GM21786 (cell line): ENCODE measurements at regions not wholly inside any gene's neighbourhood (a gene's known extent, or its start where the extent isn't known, plus 50 kb on each side); places are given as distances from the start of the nearest gene placed in this dataset.
"Not testable (repeated sequence)": the region's sequence is repeated elsewhere in the genome, so short reads cannot be mapped to it uniquely, and the experiment has no call there.

Experiments
- ATAC-seq: cut with Tn5 transposase; IDR thresholded peaks from one replicate; pipeline ENCODE4 v1.9.1; 2021; ENCODE audit not compliant: unreplicated experiment

DNA sequence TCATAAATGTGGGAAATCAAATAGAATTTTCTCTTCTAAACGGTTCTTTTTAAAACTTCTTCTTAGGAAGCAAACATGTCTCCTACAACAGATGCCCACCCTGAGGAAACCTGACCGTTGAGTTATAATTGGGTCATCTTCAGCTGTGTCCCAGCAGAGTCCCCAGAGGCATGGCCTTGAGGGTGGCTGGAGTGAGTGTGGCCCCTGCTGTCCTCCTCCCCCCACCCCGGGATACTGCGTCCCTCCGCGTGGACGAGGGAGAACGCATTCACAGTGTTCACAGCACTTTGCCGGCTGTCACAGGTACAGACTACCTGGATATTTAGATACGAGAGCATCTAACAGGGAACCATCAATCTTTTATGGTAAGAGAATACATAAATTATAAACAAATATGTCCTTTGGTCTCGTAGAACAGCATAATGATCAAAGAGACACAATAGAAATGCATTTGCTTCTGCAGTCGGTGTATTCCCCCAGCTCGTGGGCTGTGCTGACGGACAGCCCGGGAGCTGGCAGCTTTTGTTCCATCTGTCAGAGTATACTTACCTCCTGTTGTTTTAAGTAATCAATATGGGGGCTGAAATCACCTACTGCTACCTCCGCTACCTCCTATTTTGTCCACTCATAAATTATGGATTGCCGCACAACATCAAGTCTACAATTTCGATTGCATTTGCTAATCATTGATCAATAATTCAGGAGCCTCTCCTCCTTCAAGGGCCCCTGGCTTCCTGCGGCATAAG lies 214.7 kb downstream of the IRX2 start:
- no peak for ATAC-seq

DNA sequence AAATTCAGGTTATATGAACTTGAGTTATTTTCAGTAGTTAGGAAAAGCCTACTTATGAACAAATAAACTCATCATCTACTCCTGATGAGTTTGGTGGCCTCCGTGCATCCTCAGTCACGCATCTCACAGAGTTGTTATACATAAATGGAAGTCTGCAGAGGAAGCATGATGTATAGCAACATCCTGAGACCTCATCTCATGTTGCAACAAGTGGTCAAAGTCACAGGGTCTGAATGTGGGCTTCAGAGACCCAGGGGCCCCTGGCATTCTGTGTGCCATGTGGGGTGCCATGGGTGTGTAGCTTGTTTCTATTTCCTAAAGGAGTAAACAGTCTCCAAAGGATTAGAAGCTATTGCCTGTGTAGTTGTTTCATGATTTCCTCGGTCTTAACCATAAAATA lies 216.5 kb downstream of the IRX2 start:
- no peak for ATAC-seq

DNA sequence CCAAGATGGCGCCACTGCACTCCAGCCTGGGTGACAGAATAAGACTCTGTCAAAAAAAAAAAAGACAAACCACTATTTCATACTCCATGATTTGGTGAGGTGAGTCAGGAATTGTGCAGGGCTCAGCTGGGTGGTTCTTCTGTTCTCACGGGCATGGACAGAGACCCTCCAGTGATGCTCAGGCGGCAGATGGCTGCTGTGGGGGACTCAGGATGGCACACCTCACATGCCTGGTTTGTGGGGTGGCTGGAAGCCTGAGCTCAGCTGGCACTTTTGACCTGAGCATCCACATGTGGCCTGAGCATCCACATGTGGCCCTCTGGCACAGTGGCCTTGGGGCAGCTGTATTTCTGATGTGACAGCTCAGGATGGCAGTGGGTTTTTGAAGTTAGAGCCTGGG lies 217.2 kb downstream of the IRX2 start:
- no peak for ATAC-seq

DNA sequence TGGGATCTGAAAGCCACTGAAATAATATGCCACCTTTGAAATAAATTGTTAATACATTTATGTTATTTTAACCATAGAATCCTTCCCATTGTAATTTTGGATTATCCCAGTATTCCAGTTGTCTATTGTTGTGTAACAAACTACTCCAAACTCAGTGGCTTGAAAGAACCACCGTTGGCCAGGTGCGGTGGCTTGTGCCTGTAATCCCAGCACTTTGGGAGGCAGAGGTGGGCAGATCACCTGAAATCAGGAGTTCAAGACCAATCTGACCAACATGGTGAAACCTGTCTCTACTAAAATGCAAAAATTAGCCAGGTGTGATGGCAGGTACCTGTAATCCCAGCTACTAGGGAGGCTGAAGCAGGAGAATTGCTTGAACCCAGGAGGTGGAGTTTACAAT lies 217.6 kb downstream of the IRX2 start:
- ATAC-seq = not testable (repeated sequence)

DNA sequence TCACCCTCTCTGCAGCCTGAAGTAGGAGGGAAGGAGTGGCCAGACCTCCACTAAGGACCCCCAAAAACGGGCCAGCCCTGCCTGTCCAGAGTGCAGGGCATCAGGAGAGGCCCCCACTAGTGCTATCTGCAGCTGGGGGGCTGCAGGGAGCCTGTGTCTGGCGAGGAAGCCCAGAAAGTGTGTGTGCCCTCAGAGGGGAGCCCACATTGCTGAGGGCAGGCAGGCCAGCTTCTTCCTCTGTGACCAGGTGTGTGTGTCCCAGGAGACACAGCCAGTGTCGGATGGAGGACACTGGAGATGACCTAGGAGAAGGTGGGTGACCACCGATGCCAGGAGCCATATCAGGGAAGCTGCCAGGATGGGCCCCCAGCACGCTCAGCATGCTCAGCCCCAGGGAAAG lies 218.7 kb downstream of the IRX2 start:
- ATAC-seq = no peak

DNA sequence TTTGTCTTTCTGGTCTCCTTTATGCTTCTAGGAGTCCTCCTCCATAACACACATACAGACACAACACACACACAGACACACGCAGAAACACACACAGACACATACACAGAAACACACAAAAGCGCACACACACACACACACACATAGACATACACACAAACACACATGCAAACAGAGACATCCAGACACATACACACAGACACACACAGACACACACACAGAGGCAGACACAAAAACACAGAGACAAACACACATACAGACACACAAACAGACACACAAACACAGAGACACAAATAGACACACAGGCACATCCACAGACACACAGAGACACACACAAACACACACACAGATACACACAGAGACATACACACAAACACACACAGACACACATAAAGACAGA lies 220.2 kb downstream of the IRX2 start:
- ATAC-seq = no peak

DNA sequence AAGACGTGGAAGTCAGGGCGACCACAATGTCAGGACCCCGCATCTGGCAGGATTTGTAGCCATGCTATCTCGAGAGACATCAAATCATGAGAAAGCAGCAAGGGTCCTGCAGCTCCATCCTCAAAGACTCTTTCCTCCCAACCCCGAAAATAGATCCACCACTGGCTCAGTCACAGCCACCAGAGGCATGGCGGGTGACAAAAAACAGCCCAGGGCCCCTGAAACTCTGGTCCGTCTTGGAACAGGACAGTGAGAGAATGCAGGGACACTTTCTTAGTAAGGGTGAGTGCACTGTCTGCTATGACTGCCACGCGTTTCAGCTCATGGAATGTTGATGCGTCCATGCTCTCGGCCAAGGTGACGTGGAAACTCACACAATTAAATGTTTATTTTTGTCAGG lies 220.9 kb downstream of the IRX2 start:
- no peak for ATAC-seq

DNA sequence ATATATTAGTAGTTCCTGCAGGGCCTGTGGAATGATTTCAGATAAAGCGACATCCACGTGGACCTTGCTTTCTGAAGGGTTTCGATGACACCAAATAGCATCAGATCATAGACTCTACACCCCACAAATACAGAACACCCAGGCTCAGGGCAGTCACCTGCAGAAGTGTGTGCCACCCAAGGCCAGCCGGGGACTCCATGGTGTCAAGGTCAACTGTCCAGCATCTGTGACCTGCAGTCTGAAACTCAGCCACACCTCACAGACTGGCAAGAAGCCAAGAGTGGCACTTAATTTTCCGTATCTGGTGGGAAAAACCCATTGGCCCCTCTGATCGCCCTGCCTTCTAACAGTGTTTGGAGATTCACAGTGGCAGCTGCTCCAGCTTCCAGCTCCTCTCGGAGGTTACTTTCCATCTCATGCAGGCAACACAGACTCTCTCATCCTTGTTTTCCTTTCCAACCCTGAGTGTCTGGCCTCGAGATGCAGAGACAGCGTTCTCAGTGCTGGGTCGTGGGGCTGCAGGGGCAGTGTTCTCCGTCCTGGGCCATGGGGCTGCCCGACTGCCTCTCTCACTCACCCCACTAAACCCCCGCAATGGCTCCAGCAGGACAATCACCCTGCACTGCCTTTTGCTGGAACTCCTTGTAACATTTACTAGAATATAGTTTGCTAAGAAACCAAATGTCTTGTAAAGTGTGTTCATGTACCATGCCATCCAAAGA lies 221.9 kb downstream of the IRX2 start:
- ATAC-seq = no peak

DNA sequence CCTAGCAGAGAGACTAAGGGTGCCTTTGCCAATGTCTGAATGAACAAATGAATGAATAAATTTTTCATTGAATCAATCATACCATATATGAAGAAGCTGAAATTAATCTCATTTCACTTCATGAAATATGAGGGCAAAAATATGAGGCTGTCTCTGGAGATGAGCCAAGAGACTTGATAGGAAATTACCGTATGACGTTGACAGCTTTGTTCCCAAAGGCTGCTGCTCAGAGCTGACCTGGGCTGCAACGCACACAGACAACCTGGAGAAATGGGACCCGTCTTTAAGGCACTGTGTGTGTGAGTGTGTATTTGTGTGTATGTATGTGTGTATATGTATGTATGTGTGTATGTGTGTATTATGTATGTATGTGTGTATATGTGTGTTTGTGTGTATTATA lies 226.1 kb downstream of the IRX2 start:
- no peak for ATAC-seq

DNA sequence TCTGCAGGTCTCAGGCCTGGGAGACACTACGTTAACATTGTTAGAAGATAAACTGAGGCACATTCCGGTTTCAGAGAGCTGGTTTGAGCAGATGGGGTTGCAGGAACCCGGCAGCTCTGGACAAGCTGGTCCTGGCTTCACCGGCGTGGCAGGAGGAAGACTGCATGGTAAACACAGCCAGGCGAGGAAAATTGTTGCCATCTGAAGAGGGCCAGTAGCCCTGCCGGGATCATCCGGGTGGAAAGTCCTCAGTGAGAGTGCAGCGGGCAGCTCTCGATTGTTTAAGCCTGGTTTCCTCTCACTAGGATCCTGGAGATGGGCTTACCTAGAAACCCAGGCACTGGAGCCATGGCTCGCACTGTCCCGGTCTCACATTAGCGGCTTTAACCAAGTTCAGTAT lies 226.9 kb downstream of the IRX2 start:
- no peak for ATAC-seq

DNA sequence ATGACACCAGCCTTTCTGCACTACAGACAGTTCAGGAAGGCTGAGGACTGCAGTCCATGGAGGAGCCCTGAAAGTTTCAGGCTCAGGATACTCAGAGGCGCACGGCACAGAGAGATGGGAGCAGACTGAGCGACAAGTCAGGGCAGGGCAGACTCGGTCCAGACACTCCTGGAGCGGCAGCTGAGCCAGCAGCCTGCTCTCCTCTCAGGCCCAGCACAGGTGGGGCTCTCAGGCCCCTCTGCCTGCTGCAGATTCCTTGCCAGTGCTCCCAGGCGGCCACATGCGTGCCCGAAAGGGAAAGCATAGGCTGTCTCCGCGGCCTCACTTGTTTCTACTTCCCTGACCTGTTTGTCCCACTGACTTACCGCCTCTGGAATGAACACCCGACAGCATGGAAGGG lies 228.3 kb downstream of the IRX2 start:
- no peak for ATAC-seq

DNA sequence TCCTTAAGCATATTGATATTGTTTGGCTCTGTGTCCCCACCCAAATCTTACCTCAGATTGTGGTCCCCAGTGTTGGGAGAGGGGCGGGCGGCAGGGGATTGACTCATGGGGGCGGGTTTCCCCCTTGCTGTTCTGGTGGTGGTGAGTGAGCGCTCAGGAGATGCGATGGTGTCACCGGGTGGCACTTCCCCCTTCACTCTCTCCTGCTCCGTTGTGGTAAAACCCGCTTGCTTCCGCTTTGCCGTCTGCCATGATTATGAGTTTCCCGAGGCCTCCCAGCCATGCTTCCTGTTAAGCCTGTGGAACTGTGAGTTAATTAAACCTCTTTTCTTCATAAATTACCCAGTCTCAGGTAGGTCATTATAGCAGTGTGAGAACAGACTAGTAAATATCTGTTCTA lies 229.1 kb downstream of the IRX2 start:
- ATAC-seq = no peak

DNA sequence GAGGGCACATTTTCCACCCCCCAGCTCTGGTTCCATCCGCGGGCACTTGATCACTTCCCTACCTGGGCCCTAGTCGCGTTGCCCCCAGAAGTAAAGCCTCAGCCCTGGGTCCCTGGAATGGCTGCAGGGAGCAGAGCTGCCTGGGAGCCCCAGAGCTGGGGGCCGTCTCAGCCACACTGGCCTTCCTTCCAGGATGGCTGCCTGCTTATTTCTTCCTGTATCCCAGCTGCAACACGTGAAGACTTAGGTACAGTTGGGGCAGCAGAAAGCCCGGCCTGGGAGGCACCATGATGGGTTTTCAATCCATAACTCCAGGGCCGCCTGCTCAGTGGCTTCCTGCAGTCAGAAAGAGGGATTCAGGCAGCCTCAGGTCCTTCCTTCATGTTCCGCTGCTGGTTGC lies 232.3 kb downstream of the IRX2 start:
- ATAC-seq = no peak

DNA sequence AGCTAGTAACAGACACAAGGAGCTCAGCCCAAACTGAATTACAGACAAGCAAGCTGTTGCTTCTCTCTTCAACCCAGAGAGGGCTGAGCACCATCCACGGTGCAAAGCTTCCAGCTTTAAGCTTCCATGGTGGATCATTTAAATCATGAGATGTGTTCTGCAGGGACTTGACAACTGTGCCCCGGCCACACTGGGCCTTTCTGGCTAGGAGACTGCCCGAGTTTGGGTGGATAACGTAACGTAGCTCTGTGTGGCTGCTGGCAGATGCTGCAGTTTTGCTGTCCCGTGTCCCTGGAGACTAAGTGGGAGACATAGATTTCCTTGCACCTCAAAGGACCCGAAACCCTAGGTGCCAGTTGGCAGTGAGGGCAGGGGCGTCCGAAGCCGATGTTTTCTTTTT lies 234.0 kb downstream of the IRX2 start:
- no peak for ATAC-seq

DNA sequence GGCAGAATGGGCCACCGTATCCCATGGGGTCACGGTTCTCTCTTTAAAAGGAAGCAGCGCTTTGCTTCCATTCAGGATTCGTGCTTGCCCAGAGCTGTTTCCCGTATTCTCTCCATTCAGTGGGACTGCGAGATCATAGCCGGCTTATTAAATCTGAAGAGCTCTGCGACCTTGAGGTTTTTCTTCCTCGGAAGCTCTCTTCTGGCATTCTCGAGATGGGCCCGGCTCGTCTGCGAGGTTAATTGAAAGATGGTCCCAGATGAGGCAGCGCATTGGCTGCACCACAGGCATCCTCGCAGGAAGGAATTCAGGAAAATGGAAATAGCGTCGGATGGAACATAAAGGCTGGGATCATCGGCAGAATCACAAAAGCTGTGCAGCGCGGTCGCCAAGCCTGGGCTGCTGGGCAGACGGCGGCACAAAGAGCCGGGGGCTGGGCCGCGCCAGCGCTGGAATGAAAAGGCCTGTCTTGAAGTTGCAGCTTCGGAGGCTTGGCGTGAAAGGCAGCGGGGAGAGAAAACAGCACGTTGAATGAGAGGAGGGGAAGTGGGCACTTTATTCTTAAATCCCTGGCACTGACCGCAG lies 236.2 kb downstream of the IRX2 start:
- ATAC-seq = no peak

DNA sequence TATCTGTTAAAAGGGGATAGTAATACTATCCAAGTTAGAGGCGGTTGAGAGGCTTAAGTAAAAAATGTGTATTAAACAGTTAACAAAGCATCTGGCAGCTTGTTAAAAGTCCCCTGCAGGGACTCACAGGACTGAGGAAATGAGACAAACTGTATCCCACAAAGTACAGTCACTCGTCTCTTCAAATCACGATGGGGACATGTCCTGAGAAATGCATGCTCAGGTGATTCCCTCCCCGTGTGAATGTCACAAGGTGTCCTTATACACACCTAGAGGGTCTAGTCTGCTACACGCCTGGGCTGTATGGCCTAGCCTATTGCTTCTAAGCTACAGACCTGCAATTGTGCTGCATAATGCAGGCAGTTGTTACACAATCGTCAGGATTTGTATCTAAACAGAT lies 237.0 kb downstream of the IRX2 start:
- no peak for ATAC-seq

DNA sequence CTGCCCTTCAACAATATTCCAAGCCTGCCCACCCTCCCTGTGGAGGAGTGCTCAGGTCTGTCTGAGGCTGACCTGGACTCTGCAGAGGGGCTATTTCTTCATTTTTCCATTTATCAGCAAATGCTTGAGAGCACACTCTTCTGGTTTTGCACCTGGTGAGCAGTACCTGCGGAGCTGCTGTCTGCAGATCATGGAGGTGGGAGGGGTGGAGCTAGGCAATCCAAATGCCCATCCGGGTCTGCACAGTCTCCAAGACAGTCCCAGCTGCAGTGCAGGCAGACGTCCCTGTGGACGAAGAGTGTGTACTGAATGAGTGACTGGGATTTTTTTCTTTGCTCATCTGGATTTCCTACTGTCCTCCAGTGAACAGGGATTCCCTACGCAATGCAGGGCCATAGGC lies 239.8 kb downstream of the IRX2 start:
- ATAC-seq = no peak

DNA sequence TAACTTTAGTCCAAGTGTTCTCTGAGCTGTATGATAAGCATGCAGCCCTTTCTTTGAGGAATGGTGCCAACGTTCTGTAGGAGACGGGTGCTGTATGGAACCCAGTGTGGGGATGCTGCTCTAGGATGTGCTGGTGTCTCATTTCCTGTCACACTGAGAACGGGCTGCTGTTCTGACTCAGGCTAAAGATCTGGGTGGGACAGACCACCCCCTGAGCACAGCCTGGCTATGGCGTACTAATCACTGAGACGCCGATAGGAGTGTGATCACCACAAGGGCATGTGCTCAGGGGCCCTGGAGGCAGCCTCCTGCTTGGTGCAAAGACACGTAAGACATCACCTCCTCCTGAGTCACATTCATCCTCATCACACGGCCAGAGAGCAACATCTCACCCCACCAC lies 240.4 kb downstream of the IRX2 start:
- no peak for ATAC-seq

DNA sequence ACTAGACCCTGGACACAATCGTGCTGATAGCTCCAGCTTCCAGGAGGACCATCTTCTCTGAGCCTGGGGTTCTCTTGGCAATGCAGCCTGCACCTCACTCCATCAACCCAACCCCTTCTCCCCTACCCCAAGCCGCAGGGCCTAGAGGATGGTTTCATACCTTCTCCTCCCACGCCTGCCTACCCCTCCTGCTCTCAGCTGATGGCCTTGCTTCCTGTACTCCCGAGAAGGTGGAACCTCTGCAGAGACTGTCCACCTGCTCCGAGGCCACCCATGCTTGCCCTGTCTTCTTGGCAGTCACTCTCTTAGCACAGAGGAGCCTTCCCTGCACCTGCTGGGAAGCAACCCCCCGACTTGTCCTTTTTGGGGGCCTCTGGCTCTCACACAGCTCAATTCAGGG lies 241.9 kb downstream of the IRX2 start:
- no peak for ATAC-seq

DNA sequence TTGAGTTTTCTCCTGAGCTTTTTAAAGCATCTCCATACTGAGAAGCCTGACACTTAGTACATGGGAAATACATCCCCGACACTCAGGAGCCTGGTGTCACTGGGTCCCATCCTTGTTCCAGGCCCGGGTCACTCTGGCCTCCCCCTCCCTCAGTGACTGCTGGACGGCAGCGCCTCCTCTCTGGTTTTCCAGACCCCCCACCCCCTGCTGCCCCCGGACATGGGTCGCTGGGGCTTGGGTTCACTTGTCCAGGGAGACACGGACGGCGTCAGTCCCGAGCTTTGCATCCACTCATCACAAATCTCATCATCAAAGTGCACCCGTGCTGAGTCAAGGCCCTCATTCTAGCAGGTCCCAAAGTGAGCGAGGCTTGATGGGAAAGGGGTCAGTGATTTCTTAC lies 243.0 kb downstream of the IRX2 start:
- ATAC-seq = no peak

DNA sequence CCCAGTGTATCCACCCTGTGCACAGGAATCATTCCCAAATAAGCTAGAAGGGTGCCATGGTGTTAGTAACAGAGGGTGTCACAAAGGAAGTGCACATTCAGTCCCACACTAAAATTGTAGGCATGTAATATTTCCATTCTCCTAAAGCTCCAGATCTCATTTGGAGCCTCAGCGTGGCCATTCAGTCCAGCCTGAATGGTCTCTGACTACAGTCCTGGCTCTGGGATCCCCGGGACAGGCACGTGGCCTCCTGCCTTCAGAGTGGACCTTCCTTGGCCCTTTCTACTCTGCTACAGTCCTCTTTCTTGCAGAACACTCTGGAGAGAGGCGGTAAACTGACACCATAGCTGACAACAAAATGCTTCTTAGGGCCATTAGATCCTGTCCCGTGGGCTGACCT lies 243.9 kb downstream of the IRX2 start:
- ATAC-seq = no peak

DNA sequence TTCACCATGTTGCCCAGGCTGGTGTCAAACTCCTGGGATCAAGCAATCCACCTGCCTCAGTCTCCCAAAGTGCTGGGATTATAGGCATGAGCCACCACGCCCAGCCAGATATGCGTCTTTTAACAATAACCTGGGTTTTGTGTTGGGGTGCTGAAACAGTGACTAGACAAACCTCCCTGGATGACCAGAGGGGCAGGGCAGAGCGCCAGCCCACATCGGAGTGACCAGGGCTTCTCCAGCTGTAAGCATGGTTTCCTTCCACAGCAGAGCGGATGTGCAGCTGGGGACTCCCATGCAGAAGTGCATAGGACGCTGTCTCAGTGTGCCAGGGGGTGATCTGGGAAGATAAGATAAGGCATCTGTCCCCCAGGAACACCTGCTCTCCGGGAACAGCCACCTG lies 244.9 kb downstream of the IRX2 start:
- no peak for ATAC-seq

DNA sequence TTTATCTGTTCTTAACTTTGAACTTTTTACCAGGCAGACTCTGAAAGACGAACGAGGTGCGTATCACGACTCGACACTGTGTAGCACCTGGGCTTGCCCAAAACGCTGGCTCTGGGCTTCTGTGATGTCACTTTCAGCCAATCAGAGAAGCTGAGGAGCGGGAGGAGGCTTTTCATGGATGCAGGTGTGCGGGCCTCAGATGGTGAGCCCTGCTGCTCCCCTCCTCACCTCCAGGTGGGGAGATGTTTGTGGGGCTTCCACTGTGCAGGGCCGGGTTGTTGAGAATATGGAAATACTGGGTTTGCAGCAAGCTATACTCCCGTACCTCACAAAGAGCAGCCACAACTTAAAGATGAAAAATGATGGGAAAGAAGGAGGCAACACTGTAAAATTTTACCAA lies 246.3 kb downstream of the IRX2 start:
- no peak for ATAC-seq
